AG04450 (cell line): ENCODE measurements at regions not wholly inside any gene's neighbourhood (a gene's known extent, or its start where the extent isn't known, plus 50 kb on each side); places are given as distances from the start of the nearest gene placed in this dataset.

ENCODE experiments used
- CTCF ChIA-PET: fragments of 300-600, 350-600 bp; formaldehyde crosslinking; extraction: SDS; loops from one replicate; lab custom pipeline; 2022; ENCODE audit warnings: antibody characterized with exemption, inconsistent platforms; lab: Charles Lee
- POLR2A ChIA-PET: fragments of 350-600 bp; formaldehyde crosslinking; extraction: SDS; loops from one replicate; lab custom pipeline; 2021; ENCODE audit warnings: antibody characterized with exemption, inconsistent platforms; lab: Yijun Ruan, JAX
- DNase-seq: peaks from one replicate; pipeline ENCODE4 v3.0.0-alpha.2; 2011; ENCODE audit warnings: low read depth, low spot score
- H3K27ac ChIP-seq: one replicate; pipeline ENCODE4 v1.5.1; 2012; ENCODE audit warnings: low read depth, low read length, control low read depth
- H3K27me3 ChIP-seq: one replicate; pipeline ENCODE4 v1.6.0; 2012; ENCODE audit warnings: low read length; ENCODE audit not compliant: control insufficient read depth, insufficient read depth
- H3K4me3 ChIP-seq: 2 replicates; pipeline ENCODE4 v1.5.1; 2011; ENCODE audit warnings: mild to moderate bottlenecking, low read depth, low read length, control low read depth
- H3K9me3 ChIP-seq: 2 replicates; pipeline ENCODE4 v1.5.1; 2012; ENCODE audit warnings: low read length; ENCODE audit not compliant: control insufficient read depth, insufficient read depth
- TF ChIP-seq, protein P1 (sequence below): IDR thresholded peaks from 2 replicates; pipeline ENCODE4 v1.5.1; 2011; ENCODE audit warnings: low read depth, low read length, control low read depth, inconsistent platforms

- TF ChIP-seq, protein P1, sequence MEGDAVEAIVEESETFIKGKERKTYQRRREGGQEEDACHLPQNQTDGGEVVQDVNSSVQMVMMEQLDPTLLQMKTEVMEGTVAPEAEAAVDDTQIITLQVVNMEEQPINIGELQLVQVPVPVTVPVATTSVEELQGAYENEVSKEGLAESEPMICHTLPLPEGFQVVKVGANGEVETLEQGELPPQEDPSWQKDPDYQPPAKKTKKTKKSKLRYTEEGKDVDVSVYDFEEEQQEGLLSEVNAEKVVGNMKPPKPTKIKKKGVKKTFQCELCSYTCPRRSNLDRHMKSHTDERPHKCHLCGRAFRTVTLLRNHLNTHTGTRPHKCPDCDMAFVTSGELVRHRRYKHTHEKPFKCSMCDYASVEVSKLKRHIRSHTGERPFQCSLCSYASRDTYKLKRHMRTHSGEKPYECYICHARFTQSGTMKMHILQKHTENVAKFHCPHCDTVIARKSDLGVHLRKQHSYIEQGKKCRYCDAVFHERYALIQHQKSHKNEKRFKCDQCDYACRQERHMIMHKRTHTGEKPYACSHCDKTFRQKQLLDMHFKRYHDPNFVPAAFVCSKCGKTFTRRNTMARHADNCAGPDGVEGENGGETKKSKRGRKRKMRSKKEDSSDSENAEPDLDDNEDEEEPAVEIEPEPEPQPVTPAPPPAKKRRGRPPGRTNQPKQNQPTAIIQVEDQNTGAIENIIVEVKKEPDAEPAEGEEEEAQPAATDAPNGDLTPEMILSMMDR = no peak
- POLR2A ChIA-PET = no interaction called here
- CTCF ChIA-PET = interaction anchor here (0.6 to 1.2 kb wide), 2 partner anchors 8 to 38 kb away, joined by 3 to 4 read pairs; no protein-coding TSS in a partner anchor
- H3K9me3 ChIP-seq = no peaks in the 10 kb centered on the region; the same call in none of the 2 replicates
- no peak overlapping the region for H3K4me3 ChIP-seq
- no peaks in the 10 kb centered on the region for H3K27me3 ChIP-seq
- no peak overlapping the region for H3K27ac ChIP-seq
- no peak for DNase-seq
These were observed 129.7 kb upstream of the AHI1 start for GRCh38 chr6:135627092-135627715.

GRCh38 chr6:135630789-135631376 is 133.3 kb upstream of the AHI1 start:
- Histone ChIP-seq H3K27me3 (no peaks in the 10 kb centered on the region), H3K27ac (no peak overlapping the region), H3K9me3 (no peaks in the 10 kb centered on the region; the same call in none of the 2 replicates), H3K4me3 (no peak overlapping the region)
- TF ChIP-seq, protein P1 = no peak
- CTCF ChIA-PET = no interaction called here
- DNase-seq = no peak
- POLR2A ChIA-PET = no interaction called here

DNA sequence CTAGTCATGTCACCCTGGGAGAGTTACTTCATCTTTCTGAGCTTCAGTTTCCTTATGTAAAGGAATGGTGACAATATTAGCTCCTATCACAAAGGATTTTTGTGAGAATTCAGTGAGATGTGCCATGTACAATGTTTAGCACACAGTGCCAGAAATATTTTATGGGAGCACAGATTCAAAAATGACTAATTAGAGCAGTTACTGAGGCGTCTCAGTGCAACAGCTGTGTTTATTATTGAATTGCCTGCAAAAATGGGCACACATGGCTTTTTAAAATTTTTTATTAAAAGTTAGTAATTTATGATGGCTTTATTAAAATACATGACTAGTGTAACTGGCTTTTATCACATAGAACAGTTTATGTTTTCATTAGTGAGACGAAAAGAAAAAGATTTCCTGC is 134.3 kb upstream of the AHI1 start:
- no peak overlapping the region for H3K4me3 ChIP-seq
- DNase-seq = no peak
- H3K27ac ChIP-seq = no peak overlapping the region
- H3K27me3 ChIP-seq = no peaks in the 10 kb centered on the region
- TF ChIP-seq, protein P1 = no peak
- no peaks in the 10 kb centered on the region for H3K9me3 ChIP-seq
- ChIA-PET CTCF (no interaction called here), POLR2A (no interaction called here)

DNA sequence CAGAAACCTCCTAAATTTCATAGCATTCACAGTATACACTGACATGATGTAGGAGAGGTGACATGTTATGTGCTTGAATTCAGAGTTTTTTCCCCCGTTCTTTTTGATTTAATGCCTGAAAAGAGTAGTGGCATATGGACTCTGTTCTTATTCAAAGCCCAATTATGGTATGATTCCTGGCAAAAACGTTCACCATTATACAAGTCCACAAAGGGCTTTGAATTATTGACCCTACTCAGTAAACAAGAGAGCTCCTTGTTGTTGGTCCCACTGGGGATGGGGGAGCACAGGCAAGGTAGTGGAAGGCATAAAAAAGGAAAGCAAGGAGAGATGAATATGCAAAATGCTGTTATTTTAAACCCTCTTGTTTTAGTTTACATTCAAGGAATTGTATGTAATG is 136.0 kb upstream of the AHI1 start:
- POLR2A ChIA-PET = no interaction called here
- no peak overlapping the region for H3K27ac ChIP-seq
- H3K4me3 ChIP-seq = no peak overlapping the region
- CTCF ChIA-PET = no interaction called here
- DNase-seq = no peak
- TF ChIP-seq, protein P1 = no peak
- no peaks in the 10 kb centered on the region for H3K27me3 ChIP-seq
- no peaks in the 10 kb centered on the region for H3K9me3 ChIP-seq

GRCh38 chr6:135637701-135638100 is 140.2 kb upstream of the AHI1 start:
- H3K27ac ChIP-seq = no peak overlapping the region
- no peak for DNase-seq
- no peaks in the 10 kb centered on the region for H3K9me3 ChIP-seq
- H3K4me3 ChIP-seq = no peak overlapping the region
- POLR2A ChIA-PET = no interaction called here
- CTCF ChIA-PET = no interaction called here
- TF ChIP-seq, protein P1 = no peak
- H3K27me3 ChIP-seq = no peaks in the 10 kb centered on the region
